ENCODE measurements at regions not wholly inside any gene's neighbourhood (a gene's known extent, or its start where the extent isn't known, plus 50 kb on each side); places are given as distances from the start of the nearest gene placed in this dataset.

DNA sequence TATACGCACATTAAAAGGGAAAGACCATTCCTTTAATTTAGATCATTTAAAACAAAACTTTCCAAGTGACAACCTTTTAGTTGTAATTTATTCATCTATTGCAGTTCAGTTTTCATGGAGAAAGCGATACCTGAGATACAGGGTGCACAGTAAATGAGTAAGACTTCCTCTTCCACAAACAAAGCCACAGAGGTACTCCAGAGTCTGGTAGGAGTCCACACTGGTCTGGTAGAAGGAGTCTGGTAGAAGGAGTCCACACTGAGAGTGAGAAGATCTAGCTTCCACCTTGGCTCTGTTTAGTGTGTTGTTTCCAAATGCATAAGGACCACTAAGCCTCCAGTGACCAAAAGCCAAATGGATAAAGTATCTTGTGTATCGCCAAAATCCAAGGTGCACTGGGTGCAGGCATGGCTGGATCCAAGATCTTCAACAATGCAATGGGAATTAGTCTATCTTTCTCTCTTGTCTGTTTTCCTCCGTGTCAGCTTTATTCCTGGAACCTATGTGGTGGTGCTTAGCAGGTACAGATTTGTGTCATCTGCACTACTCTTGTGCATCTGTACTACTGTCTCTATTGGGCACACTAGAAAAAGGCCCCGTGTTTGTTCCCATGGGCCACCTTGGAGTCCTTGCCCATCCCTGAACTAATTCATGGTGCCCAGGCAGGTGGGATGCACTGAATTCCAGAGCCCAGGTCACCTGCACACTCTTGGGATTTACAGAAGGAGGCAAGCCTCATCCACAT is 331.1 kb downstream of the BCL11B start:
- TF ChIP-seq, protein P1, sequence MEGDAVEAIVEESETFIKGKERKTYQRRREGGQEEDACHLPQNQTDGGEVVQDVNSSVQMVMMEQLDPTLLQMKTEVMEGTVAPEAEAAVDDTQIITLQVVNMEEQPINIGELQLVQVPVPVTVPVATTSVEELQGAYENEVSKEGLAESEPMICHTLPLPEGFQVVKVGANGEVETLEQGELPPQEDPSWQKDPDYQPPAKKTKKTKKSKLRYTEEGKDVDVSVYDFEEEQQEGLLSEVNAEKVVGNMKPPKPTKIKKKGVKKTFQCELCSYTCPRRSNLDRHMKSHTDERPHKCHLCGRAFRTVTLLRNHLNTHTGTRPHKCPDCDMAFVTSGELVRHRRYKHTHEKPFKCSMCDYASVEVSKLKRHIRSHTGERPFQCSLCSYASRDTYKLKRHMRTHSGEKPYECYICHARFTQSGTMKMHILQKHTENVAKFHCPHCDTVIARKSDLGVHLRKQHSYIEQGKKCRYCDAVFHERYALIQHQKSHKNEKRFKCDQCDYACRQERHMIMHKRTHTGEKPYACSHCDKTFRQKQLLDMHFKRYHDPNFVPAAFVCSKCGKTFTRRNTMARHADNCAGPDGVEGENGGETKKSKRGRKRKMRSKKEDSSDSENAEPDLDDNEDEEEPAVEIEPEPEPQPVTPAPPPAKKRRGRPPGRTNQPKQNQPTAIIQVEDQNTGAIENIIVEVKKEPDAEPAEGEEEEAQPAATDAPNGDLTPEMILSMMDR (IDR thresholded peaks at IDR 0.05) = no peak
- TF ChIP-seq ZFX (IDR thresholded peaks at IDR 0.05; ENCODE audit: borderline replicate concordance) = no peak
